ENCODE measurements at regions not wholly inside any gene's neighbourhood (a gene's known extent, or its start where the extent isn't known, plus 50 kb on each side); places are given as distances from the start of the nearest gene placed in this dataset.

DNA sequence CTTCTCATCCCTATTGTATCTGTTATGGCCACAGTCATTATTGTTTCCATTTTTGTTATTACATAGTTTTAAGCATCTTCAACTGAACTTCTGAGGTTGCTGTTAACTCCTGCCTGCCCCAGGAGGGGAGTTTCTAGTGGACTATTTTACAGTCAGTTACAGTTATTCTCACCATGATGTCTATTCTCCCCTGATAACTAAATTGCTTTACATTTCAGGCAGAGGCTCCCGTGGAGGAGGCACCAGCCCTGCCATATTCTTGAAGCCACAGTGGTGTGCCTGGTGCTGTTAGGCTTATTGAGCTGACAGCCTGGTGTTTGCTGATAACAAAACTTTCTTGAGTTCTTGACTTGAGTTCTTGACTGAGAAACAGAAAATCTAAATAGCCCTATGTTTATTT, 256.4 kb downstream of the TFCP2L1 start:
- TF ChIP-seq, protein P1, sequence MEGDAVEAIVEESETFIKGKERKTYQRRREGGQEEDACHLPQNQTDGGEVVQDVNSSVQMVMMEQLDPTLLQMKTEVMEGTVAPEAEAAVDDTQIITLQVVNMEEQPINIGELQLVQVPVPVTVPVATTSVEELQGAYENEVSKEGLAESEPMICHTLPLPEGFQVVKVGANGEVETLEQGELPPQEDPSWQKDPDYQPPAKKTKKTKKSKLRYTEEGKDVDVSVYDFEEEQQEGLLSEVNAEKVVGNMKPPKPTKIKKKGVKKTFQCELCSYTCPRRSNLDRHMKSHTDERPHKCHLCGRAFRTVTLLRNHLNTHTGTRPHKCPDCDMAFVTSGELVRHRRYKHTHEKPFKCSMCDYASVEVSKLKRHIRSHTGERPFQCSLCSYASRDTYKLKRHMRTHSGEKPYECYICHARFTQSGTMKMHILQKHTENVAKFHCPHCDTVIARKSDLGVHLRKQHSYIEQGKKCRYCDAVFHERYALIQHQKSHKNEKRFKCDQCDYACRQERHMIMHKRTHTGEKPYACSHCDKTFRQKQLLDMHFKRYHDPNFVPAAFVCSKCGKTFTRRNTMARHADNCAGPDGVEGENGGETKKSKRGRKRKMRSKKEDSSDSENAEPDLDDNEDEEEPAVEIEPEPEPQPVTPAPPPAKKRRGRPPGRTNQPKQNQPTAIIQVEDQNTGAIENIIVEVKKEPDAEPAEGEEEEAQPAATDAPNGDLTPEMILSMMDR (IDR thresholded peaks at IDR 0.05): no peak
- Histone ChIP-seq H3K9ac (no peak overlapping the region), H3K4me1 (no peaks in the 10 kb centered on the region), H3K9me3 (ENCODE audit: control insufficient read depth, low read length) (no peaks in the 10 kb centered on the region), H2AFZ (no peak overlapping the region), H3K79me2 (no peaks in the 10 kb centered on the region), H3K4me2 (ENCODE audit: low read length) (no peak overlapping the region), H3K36me3 (ENCODE audit: control insufficient read depth, insufficient read depth, low read length) (no peaks in the 10 kb centered on the region), H3K27me3 (ENCODE audit: control insufficient read depth, insufficient read depth, low read length) (no peaks in the 10 kb centered on the region), H3K27ac (no peak overlapping the region), H3K4me3 (ENCODE audit: low read depth, low read length) (no peak overlapping the region)

DNA sequence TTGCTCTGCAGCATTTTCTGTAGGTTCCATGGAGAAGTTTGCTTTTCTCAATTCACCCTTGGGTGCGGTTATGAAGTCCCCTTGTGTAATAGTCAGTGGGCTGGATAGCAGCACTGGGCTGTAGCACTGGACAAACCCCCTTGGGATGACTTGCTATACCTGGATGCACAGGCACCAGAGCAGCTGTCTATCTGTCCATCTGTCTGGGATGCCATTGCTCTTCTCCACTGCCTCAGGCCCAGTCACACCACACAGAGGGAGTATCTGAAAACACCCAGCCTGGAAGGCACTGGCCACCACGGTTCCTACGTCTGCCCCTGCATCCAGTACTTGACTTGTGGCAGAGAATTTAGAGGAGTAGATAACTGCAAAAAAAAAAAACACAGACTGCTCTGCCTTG, 254.5 kb downstream of the TFCP2L1 start:
- no peaks in the 10 kb centered on the region for H3K79me2 ChIP-seq
- H3K9ac ChIP-seq: no peak overlapping the region
- H3K27ac ChIP-seq: no peak overlapping the region
- no peaks in the 10 kb centered on the region for H3K27me3 ChIP-seq (ENCODE audit: control insufficient read depth, insufficient read depth, low read length)
- no peak overlapping the region for H2AFZ ChIP-seq
- no peaks in the 10 kb centered on the region for H3K36me3 ChIP-seq (ENCODE audit: control insufficient read depth, insufficient read depth, low read length)
- no peak overlapping the region for H3K4me3 ChIP-seq (ENCODE audit: low read depth, low read length)
- H3K9me3 ChIP-seq (ENCODE audit: control insufficient read depth, low read length): no peaks in the 10 kb centered on the region
- H3K4me2 ChIP-seq (ENCODE audit: low read length): no peak overlapping the region
- no peaks in the 10 kb centered on the region for H3K4me1 ChIP-seq
- TF ChIP-seq, protein P1 (IDR thresholded peaks at IDR 0.05): no peak

DNA sequence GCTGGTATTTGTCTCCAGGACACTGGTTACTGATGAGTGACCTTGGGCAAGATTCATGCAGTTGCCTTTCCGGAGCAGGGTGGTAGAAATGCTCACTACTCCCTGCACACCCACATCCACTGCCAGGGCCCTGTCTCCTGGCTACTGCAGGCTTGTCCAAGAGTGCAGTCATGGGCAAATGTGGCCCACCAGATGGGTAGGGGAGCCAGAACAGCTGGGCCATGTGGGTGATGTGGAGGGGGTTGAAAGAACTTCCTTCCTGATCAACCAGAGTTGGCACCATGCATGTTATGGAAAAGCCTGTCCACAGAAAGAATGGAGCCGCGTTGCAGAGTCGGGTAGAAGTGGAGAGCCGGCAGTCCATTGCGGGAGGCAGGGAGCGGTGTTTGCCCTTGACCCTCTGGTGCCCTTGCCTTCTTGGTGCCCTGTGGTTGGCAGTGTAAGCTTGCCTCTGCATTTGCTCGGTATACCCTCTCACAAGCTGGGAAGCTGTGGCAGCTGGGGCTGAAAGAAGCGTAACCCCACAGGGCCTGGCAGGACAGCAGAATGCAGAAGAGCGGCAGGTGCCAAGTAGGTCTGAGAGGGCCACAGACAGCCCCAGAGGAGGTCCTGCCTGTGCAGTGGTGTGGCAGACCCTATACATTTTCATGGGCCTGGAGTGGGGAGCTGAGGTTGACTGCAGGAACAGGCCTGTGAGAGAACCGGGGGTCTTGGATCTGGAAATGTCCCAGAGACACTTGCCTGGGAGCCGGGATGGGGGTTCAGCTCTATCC, 253.2 kb downstream of the TFCP2L1 start:
- H3K27ac ChIP-seq: no peak overlapping the region
- no peaks in the 10 kb centered on the region for H3K36me3 ChIP-seq (ENCODE audit: control insufficient read depth, insufficient read depth, low read length)
- no peaks in the 10 kb centered on the region for H3K27me3 ChIP-seq (ENCODE audit: control insufficient read depth, insufficient read depth, low read length)
- H2AFZ ChIP-seq: no peak overlapping the region
- no peak overlapping the region for H3K4me2 ChIP-seq (ENCODE audit: low read length)
- H3K9ac ChIP-seq: no peak overlapping the region
- no peaks in the 10 kb centered on the region for H3K9me3 ChIP-seq (ENCODE audit: control insufficient read depth, low read length)
- no peak overlapping the region for H3K4me3 ChIP-seq (ENCODE audit: low read depth, low read length)
- TF ChIP-seq, protein P1 (IDR thresholded peaks at IDR 0.05): no peak
- no peaks in the 10 kb centered on the region for H3K79me2 ChIP-seq
- H3K4me1 ChIP-seq: no peaks in the 10 kb centered on the region

GRCh38 chr2:121033461-121033996, 251.5 kb downstream of the TFCP2L1 start:
- H3K9ac ChIP-seq: no peak overlapping the region
- no peak overlapping the region for H2AFZ ChIP-seq
- no peaks in the 10 kb centered on the region for H3K36me3 ChIP-seq (ENCODE audit: control insufficient read depth, insufficient read depth, low read length)

More at GRCh38 chr2:121033461-121033996, 251.5 kb downstream of the TFCP2L1 start:
- Histone ChIP-seq H3K9me3 (ENCODE audit: control insufficient read depth, low read length) (no peaks in the 10 kb centered on the region), H3K27me3 (ENCODE audit: control insufficient read depth, insufficient read depth, low read length) (no peaks in the 10 kb centered on the region), H3K79me2 (no peaks in the 10 kb centered on the region), H3K4me1 (no peaks in the 10 kb centered on the region), H3K4me3 (ENCODE audit: low read depth, low read length) (no peak overlapping the region), H3K4me2 (ENCODE audit: low read length) (no peak overlapping the region), H3K27ac (no peak overlapping the region)
- TF ChIP-seq, protein P1 (IDR thresholded peaks at IDR 0.05): no peak

All from parathyroid adenoma (tissue), 2 donors.